Tongue (tissue), 1 donor: ENCODE measurements at regions not wholly inside any gene's neighbourhood (a gene's known extent, or its start where the extent isn't known, plus 50 kb on each side); places are given as distances from the start of the nearest gene placed in this dataset.
"Not testable (repeated sequence)": the region's sequence is repeated elsewhere in the genome, so short reads cannot be mapped to it uniquely, and the experiment has no call there.

ENCODE experiments used
- DNase-seq: peaks from one replicate; pipeline ENCODE4 v3.0.0-alpha.2; 2015

- DNase-seq, result no peak
Observed at GRCh38 chr3:72080800-72081199, 295.9 kb upstream of the PROK2 start.

GRCh38 chr3:72080095-72080494, 295.1 kb upstream of the PROK2 start:
- no peak for DNase-seq

DNA sequence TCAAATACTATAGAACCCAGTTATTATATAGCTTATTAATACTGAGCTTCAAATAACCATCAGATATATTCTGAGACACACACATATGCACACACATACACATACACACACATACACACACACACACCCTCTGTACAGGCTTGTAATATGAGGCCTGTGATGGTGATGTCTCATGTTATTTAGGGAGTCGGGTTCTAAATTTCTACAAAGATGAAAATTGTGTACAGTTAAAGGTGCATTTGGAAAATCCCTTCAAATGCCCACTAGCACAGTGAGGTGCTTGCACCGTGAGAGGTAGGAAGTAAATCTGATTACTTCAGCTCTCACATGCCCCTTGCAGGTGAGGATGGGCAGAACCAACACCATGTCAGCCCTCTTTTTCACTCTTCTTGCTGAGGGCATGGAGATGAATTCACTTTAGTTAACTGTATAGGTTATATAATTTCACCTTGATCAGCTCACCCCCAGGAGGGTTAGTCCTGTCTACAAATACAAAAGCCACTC, 294.5 kb upstream of the PROK2 start:
- no peak for DNase-seq

DNA sequence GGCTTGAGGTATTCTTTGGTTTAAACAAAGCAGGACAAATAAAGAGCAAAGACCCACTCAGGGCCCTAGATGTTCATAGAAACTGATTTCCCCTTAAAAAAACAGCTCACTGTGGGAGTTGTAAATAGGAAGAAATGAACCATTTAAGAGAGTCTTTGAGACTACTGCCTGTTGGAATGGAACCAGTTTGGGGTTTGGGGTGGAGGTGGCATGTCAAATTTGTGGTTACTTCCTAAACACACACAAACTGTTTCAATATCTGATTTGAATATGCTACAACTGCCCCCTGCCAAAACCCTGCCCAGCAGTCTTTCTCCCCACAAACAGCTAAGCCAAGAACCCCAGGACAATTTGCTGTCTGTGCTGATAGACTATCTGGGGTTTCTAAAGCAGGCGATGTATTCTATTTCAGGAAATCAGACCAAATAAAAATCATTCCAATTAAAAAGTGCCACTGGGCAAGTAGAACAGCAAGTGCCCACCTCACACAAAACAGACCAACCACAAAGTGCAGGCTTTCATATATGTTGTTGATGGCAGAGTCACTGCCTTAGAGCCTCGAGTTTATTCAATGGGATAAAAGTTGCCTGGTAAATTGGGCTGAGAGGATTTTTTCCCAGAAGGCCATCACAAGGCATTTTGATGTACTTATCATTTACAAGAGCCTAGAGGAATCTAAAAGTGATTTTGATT, 293.9 kb upstream of the PROK2 start:
- no peak for DNase-seq

GRCh38 chr3:72077473-72078259, 292.7 kb upstream of the PROK2 start:
- no peak for DNase-seq

- not testable (repeated sequence) for DNase-seq
Observed at GRCh38 chr3:72075848-72076247, 290.9 kb upstream of the PROK2 start.

DNA sequence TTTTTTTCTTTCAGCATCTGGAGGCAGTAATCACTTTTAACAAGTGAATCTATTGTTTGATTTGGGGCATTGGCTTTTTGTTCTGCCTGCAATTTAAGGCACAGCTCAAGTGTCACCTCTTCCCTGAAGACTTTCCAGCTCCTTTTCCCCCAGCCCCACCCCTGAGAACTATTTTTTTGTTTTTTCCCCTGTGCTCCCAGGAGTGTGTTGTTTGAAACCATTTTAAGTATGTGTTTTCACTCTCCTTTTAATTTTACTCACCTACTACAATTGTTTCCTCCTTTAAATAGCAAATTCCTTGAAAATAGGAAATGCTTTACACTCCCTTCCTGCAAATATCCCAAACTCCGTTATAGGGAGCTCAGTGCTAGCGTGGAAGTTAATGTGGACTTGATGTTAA, 286.7 kb upstream of the PROK2 start:
- no peak for DNase-seq

DNA sequence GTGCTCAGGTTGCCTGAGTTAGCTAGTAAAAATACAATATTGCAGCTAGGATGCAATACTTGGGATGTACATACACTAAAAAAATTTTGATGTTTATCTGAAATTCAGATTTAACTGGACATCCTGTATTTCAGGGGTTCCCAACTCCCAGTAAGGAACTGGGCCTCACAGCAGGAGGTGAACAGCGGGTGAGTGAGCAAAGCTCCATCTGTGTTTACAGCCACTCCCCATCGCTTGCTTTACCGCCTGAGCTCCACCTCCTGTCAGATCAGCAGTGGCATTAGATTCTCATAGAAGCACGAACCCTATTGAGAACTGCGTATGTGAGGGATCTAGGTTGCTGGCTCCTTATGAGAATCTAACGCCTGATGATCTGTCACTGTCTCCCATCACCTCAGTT, 285.1 kb upstream of the PROK2 start:
- DNase-seq, result no peak

GRCh38 chr3:72069543-72069942, 284.6 kb upstream of the PROK2 start:
- DNase-seq, result no peak

DNA sequence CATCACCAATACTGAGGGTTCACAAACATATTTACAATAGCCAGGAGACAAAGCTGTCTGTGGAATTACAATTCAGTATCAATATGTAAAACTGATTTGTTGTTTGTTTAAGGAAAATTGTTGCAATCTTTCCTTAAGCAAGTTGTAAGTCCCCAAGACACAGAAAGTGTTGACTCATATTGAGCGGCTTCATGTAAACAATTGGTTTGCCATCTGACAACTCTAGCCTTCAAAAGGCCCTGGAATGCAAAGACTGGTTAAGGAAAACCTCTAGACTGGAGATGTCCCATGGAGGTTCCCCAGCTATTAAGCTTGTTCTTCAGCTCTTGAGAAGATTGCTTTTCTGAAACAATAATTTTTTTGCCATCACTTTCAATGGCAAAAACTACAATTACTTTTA, 283.7 kb upstream of the PROK2 start:
- DNase-seq, result no peak

- no peak for DNase-seq
Observed at GRCh38 chr3:72067721-72068120, 282.8 kb upstream of the PROK2 start.

DNA sequence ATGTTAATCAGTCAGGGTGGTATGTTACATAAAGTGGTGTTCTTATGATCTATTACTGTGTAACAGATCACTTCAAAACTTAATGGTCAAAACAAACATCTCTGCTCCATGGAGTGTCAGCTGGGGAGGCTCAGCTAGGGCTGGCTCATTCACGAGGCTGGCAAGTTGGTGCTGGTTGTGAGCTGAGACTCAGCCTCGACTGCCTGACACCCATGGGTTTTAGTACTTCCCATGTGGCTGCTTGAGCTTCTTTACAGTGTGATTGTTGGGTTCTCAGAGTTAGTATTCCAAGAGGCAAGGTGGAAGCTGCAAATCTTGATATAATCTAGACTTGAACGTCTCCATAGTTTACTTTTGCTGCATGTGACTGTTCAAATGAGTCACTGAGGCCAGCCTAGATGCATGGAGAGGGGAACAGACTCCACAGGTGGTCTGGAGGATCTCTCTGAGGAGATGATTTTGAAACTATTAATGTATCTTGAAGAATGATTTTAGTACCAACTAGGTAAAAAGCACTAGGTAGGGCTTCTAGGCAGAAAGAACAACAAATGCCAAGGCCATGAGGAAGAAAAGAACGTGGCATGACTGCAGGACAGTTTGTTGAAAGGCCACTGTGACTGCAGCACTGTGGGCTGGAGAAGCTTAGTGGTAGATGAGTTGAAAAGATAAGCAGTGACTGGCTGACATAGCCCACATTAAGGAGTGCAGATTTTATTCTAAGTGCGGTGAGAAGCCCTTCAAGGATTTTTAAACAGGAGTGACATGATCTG, 281.1 kb upstream of the PROK2 start:
- no peak for DNase-seq

- no peak for DNase-seq
Observed at GRCh38 chr3:72065236-72065635, 280.3 kb upstream of the PROK2 start.

GRCh38 chr3:72064727-72065126, 279.8 kb upstream of the PROK2 start:
- not testable (repeated sequence) for DNase-seq

DNA sequence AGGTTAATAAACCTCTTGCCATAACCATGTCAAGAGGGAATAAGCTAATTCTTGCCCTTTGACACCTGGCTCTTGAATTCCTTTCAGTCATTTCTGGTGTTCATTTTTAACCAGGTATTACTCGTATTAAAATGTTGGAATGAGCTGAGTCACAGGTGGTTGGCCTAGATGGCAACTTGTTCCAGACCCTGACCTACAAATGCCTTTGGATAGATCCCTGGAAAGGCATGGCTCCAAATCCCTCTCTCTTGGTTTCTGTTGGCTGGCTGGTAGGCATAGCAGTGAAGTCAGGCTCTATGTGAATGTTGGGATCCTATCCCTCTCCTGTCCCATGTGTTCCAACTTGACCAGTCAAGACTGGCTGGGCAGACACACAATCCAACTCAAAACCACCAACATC, 277.1 kb upstream of the PROK2 start:
- DNase-seq, result no peak

DNA sequence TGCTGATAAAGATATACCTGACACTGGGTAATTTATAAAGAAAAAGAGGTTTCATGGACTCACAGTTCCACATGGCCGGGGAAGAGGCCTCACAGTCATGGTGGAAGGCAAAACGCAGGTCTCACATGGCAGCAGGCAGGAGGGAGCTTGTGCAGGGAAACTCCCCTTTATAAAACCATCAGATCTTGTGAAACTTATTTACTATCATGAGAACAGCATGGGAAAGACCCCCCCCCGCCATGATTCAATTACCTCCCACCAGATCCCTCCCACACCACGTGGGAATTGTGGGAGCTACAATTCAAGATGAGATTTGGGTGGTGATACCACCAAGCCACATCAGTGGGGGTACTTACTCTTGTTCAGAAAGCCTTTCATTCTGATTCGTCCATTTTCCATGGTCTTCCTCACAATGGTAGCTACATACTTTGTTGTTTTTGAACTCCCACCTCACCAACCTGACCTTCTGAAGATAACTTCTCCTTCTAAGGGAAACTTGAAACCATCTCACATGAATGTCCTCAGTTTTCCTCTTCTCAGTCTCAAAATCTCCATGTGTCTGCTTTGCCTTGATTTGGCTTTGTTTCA, 275.6 kb upstream of the PROK2 start:
- DNase-seq, result no peak

DNA sequence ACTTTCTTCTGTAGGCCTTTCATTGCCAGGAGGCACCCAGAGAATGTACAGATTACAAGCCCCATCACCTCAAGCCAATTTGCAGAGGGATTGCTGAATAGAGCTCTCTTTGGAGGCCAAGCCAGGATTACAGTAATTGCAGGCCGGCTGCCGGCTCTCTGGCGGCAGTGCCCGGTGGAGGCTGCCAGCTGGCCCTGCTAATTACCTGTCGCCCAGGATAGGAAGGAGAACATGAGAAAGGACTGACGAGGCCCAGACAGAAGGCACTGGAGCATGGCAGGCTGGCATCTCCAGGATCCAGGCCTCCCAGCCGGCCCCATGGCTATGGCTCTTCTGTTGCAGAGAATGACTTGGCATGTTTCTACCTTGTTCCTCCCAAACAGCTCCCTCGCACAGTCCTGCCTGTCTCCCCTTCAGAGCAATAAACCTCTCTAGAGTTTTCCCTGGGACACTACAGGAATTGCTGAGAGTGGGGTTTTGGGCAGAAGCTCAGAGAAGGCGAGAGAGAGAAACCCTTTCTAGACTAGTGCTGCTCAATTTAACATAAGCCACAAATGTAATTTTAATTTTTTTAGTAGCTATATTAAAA, 273.6 kb upstream of the PROK2 start:
- peak; percentile 43 for DNase-seq

DNA sequence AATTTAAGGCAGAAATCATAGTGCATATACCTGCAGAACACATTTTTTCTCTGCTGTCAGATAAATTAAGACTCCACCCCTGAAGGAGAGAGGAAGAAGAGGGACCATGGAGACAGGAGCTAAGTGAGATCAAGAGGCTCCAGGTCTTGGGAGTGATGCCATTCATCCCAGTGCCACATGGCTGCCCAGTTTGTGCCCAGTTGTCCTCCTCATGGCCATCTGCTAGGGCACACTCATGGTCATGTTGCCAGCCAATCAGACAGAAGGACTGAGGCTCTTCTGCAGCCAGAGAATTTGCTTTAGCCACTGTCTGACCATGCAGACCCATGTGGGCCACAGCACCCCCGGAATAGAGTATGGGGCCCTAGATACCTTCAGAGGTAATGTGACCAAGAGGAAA, 270.5 kb upstream of the PROK2 start:
- no peak for DNase-seq

GRCh38 chr3:72054976-72055375, 270.0 kb upstream of the PROK2 start:
- no peak for DNase-seq

GRCh38 chr3:72052841-72053409, 268.0 kb upstream of the PROK2 start:
- DNase-seq, result no peak

- DNase-seq, result no peak
Observed at GRCh38 chr3:72050771-72051170, 265.8 kb upstream of the PROK2 start.
